Hippocampal formation (tissue), 2 donors: ENCODE measurements at regions not wholly inside any gene's neighbourhood (a gene's known extent, or its start where the extent isn't known, plus 50 kb on each side); places are given as distances from the start of the nearest gene placed in this dataset.

Source experiments
- DNase-seq, 2 donors: peaks; one replicate each; lab custom pipeline; 2025; lab: John Stamatoyannopoulos, UW

DNA sequence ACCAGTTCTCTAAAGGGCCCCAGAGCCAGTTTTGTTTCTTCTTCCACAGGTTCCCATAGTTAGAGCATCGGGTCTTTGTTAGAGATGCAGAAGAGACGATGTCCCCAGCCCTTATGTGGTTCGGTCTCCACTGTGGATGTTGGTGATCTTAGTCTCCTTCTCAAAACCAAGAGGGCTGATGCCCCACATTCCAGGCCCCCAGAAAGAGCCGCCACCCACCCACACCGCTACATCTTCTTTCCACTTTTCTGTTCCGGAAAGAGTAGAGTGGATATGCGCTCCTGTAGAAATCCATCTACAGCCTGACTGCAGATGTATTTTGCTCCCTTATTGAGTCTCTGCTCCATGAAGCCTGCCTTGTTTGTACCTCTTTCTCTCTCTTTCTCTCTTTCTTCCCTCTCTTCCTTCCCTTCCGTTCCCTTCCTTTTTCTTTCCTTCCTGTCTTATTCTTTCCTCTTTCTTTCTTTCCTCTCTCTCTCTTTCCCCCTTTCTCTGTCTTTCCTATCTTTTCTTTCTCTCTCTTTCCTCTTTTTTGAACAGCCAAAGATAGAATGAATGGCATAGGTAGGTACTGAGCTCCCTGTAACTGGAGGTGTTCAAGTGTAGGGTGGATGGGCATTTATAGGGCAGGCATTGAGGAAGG, 224.3 kb downstream of the SEC14L1 start:
- DNase-seq, result no peak

DNA sequence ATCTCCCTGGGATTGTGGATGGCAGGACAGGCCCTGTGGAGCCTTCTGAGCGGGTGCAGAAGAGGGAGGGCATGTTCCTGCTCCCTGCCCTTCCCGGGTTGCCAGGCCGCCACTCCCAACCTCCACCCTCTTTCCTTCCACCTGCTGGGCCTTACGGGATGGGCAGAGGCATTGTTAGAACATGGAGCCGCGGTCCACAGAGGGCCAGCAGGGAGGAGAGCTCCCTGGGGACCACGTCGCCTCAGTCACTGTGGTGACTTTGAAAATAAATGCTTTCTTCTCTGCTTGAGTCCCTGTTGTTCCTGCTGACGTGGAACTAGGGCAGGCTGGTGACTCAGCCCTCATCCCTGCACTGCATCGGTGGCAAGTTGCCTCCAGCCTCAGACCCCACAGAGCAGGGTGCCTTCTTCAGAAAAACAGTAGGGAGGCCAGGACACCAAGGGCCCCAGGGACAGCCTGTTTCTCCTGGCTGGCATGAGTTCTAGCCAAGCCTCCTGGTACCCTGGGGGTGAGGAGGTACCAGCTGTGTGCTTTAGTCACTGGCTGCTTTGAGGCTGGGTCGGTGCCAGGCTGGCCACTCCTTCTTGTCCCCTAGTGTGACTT, 224.9 kb downstream of the SEC14L1 start:
- no peak for DNase-seq

DNA sequence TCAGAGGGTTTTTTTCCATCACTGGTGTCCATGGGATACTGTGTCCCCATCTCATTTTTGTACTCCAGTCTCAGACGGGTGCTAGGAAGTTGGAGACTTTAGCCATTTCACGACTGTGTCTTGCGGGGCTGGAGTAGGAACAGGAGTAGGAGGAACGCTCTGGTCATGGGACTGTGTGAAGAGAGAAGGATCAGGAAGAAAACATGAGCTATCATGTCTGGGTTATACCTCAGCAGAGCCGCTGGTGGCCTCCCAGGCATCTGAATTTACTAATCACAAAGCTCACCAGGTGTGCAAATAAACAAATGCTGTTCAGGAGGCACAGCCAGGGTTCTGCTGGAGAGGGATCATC, 225.4 kb downstream of the SEC14L1 start:
- DNase-seq, result no peak

DNA sequence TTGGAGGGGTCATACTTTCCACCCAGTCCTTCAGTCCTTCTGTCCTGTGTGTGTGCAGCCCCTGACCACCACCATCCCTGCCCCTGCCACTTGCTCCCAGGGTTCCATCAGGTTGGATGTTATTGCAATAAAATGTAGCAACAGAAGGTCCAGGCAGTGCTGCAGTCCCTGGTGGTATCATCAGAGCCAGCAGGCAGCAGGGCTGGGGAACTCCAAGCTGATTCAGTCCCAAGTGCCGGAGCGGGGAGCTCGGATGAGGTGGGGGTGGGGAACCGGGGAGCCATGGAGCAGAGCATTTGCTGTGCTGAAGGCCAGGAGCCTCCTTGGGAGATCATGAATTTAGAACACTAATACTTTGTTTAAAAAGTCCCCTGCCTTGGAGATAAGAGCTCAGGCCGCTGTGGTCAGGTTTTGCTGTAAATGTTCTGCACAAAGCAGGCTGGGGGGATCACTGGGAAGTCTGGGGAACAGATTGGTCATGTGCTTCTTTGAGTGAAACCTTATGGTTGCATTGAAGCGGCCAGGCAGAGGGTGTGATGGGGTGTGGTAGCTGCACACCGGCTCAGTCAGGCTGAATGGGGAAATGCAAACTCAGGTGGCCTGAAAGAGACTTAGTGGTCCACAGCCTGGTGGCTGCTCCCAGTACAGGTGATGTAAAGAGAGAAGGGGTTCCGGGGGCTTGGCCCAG, 225.9 kb downstream of the SEC14L1 start:
- DNase-seq, result no peak

DNA sequence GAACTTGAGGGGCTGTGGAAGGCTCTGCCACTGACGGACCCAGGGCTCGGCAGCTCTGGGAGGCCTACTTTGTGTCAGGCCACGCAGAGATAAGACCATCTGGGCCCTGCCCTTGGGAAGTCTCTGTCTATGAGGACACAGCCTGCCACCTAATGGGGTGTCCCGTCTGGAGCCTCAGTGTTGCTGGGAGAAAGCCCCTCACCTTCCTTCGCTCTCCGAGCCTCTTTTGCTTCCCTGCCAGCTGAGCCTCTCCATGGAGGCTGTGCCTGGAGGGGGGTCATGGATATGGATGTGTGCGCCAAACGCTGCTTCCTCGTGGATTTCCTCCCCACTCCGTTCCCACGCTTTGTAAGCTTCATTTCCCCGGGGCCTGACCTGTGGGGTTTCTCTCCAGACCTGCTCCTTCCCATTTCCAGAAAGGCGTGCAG, 228.8 kb downstream of the SEC14L1 start:
- DNase-seq, result no peak

DNA sequence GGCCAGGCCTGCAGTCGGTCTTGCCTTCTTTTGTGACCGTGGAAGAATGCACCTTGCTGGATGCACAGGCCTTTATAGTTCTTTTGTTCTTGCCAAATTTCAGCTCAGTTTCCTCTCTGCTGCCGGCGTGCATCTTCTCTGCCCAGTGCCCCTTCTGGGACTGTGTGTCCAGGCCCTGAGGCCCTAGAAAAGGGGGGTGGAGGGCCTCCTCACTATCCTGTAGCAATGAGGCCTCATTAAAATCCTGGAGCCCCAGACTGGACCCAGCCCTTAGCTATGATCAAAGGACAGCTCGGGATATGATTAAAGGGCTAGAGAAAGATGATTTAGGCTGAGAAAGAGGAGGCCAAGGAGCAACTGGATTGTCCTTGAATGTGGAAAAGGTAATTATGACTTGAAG, 229.8 kb downstream of the SEC14L1 start:
- no peak for DNase-seq

DNA sequence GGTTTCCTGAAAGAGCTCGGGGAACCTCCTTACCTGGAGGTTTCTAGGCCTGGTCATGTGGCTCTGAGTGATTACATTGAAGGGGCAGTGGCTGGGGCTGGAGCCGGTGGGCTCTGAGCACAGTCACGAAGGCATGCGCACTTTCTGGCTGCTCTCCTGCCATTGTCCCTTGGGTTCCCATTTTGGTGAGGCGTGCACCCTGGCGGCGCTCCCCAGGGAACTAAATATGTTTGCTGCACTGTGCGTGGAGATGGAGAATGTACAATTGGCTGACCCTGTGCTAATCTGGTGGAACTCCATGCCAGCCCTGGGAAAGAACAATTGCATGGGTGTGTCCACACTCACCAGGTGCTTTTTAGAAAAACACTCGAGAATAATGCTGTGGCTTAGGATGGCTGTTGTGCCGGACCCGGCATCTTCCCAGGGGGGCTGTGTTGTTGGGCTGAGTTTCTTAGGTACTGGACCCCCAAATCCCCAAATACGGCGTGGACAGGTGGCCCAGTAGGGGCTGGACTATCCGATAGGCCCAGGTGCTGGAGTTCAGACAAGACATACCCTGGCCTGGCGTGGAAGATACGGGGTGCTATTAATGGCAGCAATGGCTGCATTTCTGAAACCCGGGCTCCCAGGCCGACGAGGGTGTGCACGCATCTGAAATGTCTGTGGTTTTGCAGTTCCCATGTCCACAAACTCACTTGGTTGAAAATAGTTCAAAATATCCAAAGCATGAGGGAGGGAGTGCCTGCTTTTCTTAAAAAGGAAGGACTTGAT, 230.5 kb downstream of the SEC14L1 start:
- DNase-seq, result no peak

DNA sequence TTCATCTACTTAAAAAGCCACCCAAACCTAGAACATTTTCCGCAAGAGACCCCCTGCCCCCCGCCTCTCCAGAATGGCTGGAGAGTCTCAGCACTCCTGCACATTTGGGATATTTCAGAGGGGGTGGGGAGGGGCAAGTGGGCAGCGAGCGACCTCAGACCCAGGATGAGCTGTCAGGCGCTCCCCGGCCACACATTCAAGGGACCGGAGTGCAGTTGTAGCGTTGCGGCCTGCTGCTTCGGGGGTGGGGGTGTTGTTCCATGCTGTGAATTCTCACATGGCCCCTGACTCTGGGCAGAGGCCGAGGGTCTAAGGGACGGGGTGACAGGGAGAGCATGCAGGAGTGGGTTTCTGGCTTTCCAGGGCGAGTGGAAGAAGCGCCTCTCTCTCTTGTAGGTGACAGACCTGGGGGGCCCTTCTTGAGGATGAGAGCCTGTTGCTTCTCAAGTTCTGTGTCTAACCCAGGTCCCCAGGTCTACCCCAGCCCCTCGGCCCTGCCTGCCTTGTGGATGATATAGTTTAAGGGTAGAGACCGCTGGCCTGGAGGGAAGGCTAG, 231.2 kb downstream of the SEC14L1 start:
- DNase-seq, result no peak

DNA sequence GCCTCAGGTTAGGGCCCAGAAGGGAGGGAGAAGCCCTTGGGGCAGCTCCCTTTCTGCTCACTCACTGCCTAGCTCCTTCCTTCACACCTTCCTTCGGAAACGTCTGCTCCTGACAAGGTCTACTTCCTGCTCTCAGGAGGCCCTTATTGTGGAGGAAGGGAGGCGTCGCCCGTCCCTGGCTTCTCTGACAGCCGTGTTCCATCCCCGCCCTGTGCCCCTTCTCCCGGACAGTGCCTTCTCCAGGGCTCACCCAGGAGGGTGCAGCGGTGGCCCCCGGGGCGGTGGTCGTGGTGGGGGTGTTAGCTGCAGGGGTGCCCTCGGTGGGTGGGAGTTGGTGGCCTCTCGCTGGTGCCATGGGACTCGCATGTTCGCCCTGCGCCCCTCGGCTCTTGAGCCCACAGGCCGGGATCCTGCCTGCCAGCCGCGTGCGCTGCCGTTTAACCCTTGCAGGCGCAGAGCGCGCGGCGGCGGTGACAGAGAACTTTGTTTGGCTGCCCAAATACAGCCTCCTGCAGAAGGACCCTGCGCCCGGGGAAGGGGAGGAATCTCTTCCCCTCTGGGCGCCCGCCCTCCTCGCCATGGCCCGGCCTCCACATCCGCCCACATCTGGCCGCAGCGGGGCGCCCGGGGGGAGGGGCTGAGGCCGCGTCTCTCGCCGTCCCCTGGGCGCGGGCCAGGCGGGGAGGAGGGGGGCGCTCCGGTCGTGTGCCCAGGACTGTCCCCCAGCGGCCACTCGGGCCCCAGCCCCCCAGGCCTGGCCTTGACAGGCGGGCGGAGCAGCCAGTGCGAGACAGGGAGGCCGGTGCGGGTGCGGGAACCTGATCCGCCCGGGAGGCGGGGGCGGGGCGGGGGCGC, 231.9 kb downstream of the SEC14L1 start:
- no peak for DNase-seq

DNA sequence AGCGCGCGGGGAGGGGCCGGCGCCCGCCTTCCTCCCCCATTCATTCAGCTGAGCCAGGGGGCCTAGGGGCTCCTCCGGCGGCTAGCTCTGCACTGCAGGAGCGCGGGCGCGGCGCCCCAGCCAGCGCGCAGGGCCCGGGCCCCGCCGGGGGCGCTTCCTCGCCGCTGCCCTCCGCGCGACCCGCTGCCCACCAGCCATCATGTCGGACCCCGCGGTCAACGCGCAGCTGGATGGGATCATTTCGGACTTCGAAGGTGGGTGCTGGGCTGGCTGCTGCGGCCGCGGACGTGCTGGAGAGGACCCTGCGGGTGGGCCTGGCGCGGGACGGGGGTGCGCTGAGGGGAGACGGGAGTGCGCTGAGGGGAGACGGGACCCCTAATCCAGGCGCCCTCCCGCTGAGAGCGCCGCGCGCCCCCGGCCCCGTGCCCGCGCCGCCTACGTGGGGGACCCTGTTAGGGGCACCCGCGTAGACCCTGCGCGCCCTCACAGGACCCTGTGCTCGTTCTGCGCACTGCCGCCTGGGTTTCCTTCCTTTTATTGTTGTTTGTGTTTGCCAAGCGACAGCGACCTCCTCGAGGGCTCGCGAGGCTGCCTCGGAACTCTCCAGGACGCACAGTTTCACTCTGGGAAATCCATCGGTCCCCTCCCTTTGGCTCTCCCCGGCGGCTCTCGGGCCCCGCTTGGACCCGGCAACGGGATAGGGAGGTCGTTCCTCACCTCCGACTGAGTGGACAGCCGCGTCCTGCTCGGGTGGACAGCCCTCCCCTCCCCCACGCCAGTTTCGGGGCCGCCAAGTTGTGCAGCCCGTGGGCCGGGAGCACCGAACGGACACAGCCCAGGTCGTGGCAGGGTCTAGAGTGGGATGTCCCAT, 232.8 kb downstream of the SEC14L1 start:
- no peak for DNase-seq

DNA sequence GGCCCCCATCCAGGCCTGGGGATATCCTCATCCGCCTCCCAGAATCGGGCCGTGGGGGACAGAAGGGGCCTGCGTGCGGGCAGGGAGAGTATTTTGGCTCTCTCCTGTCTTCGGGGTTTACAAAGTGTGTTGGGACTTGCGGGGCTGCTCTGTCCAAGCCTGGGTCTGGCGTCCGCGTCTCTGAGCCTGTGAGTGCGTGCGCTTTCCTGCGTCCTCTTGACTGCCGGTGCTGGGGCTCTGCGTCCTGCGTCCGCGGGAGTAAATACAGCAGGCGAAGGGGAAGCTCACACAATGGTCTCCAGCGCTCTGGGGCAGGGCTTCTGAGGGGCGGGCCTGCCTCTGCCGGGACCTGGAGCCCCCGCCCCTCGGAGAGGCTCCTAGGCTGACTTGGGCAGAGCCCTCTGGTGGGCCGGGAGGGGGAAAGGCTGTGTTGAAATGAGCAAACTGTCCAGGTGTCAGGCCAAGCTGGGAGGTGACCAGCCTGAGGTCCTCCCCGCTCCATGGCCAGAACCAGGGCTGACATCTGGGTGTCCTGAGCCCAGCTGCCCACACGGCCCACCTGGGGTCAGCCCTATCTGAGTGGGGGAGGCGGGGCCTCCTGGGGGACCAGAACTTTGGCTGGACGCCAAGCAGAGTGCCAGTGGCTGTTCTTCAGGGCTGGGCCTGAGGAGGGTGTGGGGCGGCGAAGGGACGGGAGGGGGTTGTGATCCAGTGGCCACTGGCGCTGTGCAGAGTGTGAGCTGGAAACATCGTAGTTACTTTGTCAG, 233.6 kb downstream of the SEC14L1 start:
- DNase-seq, result no peak

DNA sequence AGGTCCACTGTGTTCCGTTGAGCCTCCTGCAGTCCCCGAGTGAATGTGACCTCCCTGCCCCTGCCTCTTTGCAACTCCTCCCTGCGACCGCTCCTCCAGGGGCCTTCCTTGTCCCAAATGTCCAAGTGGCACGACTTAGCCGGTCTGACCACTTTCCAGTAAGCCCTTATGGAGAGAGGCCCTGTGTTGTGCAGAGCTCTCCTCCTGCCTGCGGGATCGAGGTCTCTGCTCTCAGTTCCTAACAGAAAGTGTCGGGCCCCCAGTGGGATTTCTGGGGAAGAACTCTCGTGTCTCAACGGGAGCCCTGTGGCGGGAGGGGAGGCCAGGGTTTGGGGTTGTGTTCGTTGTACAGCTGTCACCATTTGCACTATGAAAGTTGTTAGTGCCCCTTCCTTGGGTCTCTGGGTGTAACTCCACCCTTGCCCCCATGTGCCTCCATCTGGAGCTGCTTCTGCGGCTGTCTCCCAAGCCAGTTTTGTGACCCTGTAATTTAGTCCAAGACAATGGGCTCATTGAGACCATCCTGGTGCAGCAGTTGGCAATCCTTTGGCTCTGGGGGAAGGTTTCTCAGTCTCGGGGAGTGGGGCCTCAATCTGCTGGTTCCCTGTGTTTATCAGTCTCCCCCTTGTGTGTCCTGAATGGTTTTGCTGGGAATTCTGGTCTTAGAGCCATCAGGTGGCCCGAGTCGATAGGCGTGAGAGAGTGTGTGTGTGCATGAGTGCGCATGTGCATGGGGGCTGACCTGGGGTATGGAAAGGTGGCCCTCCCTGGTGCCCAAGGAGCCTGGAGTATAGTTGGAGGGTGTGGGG, 234.5 kb downstream of the SEC14L1 start:
- no peak for DNase-seq

DNA sequence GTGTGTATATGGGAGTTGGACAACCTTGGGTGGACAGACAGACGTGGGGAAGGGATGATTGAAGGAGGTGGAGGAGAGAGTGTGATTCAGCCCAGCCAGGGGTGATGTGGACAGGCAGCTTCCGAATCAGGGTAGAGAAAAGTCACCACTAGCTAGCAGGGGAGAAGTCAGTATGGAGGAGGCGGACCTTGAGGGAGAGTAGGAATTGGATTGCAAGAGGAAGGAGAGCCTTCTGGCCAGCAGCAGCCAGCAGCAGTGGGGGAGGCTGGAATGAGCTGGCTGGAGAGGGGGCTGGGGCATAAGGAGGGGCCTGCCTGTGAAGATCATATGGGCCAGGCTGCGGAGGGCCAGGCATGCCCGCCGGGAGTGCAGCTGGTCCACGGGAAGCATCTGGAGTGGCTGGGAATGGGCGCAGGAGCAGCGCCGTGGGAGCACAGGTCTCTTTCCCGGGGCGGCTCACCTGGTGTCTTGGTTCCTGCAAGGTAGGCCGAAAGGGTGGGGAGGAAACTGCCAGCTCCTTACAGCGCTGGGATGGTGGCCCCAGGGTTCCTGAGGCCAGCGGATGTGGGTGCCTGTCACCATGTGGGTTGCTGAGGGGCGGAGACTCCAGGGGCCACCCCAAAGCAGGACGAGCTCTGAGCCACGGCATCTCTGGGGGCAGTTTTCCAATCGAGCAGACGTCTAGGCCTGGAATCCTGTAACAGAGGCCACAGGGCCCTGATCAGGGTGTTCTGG, 235.3 kb downstream of the SEC14L1 start:
- no peak for DNase-seq

DNA sequence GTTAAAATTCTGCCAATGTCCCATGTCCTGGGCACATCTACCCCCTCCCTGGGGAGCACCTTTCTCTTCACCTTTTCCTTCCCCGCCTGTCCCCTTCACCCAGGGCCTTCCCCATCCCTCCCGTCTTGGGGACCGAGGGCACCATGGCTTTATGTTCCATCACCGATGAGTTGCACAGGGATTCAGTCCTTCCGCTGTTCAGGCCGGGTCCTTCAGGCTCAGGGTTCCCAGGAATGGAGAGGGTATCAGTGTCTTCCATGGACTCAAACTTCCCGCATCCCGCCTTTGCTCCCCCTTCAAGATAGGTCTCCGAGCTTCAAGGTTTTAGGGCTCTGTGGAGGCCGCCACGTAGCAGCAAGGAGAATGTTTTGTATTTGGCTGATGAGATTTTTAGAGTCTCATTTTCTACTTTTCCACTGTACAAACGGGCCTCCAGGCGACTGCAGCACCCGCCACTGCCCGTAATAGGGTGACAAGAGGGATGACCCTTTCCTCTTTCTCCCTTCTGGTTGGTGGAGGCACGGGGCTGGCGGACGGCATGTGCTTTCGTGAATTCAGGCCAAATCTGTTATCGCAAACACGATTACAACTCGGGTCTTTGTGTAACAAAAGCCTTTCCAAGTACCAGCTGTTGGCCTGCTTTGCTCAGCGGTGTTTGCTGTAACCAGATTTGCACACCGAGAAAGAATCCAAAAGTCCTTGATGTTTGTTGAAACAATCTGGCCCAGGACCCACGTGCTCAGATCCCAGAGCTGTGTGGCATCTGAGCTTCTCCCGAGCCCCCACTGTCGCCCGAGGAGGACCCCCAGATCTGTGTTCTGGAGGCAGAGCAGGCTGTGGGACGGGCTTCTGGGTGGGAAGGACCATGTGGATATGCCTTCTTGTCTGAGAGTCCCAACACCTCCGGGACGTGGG, 236.3 kb downstream of the SEC14L1 start:
- no peak for DNase-seq

DNA sequence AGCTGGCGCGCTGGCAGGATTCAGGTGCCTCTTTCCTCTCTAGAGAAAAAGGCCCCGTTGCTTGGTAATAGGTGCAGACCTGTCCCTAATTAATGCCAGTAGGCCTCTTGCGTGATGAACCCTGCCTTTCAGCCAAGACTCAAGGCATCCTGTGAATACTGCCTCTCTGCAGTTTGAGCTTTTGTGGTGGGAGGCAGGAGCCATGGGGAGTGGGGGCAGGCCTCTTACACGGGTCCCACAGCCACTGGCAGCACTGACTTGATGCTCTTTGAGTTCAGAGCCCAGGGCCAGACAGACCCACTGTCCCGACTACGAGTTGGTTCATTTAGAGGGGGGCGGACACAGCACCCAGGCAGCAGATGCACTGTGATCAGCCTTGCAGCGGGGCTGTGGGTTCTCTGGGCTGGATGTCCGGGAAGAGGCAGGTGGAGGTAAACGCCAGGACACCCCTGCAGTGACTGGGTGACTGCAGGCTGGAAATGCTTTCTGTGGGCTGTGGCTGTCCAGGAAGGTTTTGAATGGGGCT, 237.0 kb downstream of the SEC14L1 start:
- no peak for DNase-seq

DNA sequence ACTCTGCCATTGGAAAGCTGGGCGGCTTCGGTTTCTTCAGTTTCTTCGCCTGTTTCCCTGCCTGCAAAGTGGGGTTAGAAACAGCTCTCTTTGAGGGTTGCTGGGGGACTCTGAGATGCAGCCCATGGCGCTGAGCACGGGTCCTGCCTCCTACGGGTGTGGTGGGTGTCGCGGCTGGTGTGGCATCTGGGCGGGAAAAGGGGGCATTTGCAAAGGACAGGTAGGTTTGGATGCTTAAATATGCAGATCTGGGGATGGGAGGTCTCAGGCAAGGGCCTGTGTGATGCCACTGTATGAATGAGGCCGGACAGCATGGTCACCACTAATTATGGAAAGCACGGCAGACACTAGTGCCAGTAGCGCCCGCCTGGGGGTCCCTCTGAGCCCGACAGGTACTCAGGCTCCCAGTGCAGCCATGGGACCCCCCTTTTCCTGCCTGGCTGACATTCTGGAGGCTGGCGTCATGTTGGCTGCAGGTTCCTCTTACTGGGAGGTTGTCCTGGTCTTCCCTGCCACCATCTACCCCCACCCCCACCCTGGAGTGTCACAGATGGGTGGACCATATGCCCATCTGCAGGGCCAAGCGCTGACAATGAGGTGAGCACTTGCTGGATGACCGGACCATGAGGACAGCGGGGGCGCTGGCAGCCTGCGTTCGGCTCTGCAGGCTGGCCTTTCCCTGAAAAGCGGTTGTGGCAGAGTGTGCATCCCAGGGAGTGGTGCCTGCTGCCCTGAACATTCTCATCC, 237.7 kb downstream of the SEC14L1 start:
- DNase-seq, result no peak
